Chondrocyte (in vitro differentiated cells): ENCODE measurements at regions not wholly inside any gene's neighbourhood (a gene's known extent, or its start where the extent isn't known, plus 50 kb on each side); places are given as distances from the start of the nearest gene placed in this dataset.

Source experiments
- DNase-seq: peaks from one replicate; pipeline ENCODE4 v3.0.0; 2021; ENCODE audit warnings: mixed read lengths, low spot score
- H3K27ac Mint-ChIP-seq: one replicate; pipeline ENCODE4 v1.8.0; 2021; ENCODE audit warnings: mild to moderate bottlenecking, moderate library complexity, mixed read lengths; ENCODE audit not compliant: unreplicated experiment
- H3K27me3 Mint-ChIP-seq: 2 replicates; pipeline ENCODE4 v1.8.0; 2021; ENCODE audit warnings: low read depth, mixed read lengths
- H3K36me3 Mint-ChIP-seq: 2 replicates; pipeline ENCODE4 v1.8.0; 2021; ENCODE audit warnings: low read depth, mixed read lengths
- H3K4me1 Mint-ChIP-seq: 2 replicates; pipeline ENCODE4 v1.8.0; 2021; ENCODE audit warnings: low read depth, mild to moderate bottlenecking, mixed read lengths
- H3K4me3 Mint-ChIP-seq: one replicate; pipeline ENCODE4 v1.8.0; 2021; ENCODE audit warnings: mild to moderate bottlenecking, moderate library complexity, mixed read lengths; ENCODE audit not compliant: unreplicated experiment
- H3K9me3 Mint-ChIP-seq: 2 replicates; pipeline ENCODE4 v1.8.0; 2021; ENCODE audit warnings: low read depth, mixed read lengths
- CTCF ChIP-seq: fragments of 200-600 bp; sonication (generic); IDR thresholded peaks from 2 replicates; pipeline ENCODE4 v1.5.0; 2021; ENCODE audit warnings: antibody characterized with exemption, mild to moderate bottlenecking, moderate library complexity

- peaks cover 4% of the 10 kb centered on the region for H3K9me3 Mint-ChIP-seq
- DNase-seq: no peak
- no peaks in the 10 kb centered on the region for H3K27me3 Mint-ChIP-seq
- no peak overlapping the region for H3K27ac Mint-ChIP-seq
- H3K36me3 Mint-ChIP-seq: no peaks in the 10 kb centered on the region
- TF ChIP-seq CTCF: no peak
- no peak overlapping the region for H3K4me3 Mint-ChIP-seq
- peaks cover 16% of the 10 kb centered on the region for H3K4me1 Mint-ChIP-seq
Observed at GRCh38 chr3:144141074-144141473, 169.5 kb downstream of the DIPK2A start.

- Mint-ChIP-seq H3K4me3 (no peak overlapping the region), H3K27ac (peak overlapping the region; percentile 70), H3K4me1 (peaks cover 16% of the 10 kb centered on the region), H3K27me3 (no peaks in the 10 kb centered on the region), H3K9me3 (peaks cover 4% of the 10 kb centered on the region), H3K36me3 (no peaks in the 10 kb centered on the region)
- no peak for TF ChIP-seq CTCF
- no peak for DNase-seq
Observed at GRCh38 chr3:144141496-144141895, 169.9 kb downstream of the DIPK2A start.

GRCh38 chr3:144142151-144142840 lies 170.7 kb downstream of the DIPK2A start:
- H3K27ac Mint-ChIP-seq: peak overlapping the region; percentile 70
- TF ChIP-seq CTCF: no peak
- H3K4me1 Mint-ChIP-seq: peaks cover 16% of the 10 kb centered on the region
- no peaks in the 10 kb centered on the region for H3K36me3 Mint-ChIP-seq
- peaks cover under 1% of the 10 kb centered on the region for H3K9me3 Mint-ChIP-seq
- H3K27me3 Mint-ChIP-seq: no peaks in the 10 kb centered on the region
- no peak for DNase-seq
- H3K4me3 Mint-ChIP-seq: peak overlapping the region; percentile 5

GRCh38 chr3:144148356-144148755 lies 176.7 kb downstream of the DIPK2A start:
- Mint-ChIP-seq H3K27me3 (no peaks in the 10 kb centered on the region), H3K9me3 (no peaks in the 10 kb centered on the region), H3K36me3 (no peaks in the 10 kb centered on the region), H3K4me3 (no peak overlapping the region), H3K4me1 (peaks cover 4% of the 10 kb centered on the region), H3K27ac (no peak overlapping the region)
- DNase-seq: no peak
- no peak for TF ChIP-seq CTCF

GRCh38 chr3:144151983-144152382 lies 180.4 kb downstream of the DIPK2A start:
- Mint-ChIP-seq H3K4me3 (no peak overlapping the region), H3K4me1 (peaks cover 4% of the 10 kb centered on the region), H3K36me3 (no peaks in the 10 kb centered on the region), H3K27ac (no peak overlapping the region), H3K27me3 (no peaks in the 10 kb centered on the region), H3K9me3 (peaks cover 3% of the 10 kb centered on the region)
- no peak for TF ChIP-seq CTCF
- no peak for DNase-seq
